ENCODE measurements at regions not wholly inside any gene's neighbourhood (a gene's known extent, or its start where the extent isn't known, plus 50 kb on each side); places are given as distances from the start of the nearest gene placed in this dataset.
A peak's percentile ranks its signal among the peaks of the same experiment; 100 is the strongest.

- CTCF ChIA-PET: no interaction called here
- no peak overlapping the region for H3K27ac ChIP-seq (ENCODE audit: low read length)
- H3K27me3 ChIP-seq (ENCODE audit: low read length): no peaks in the 10 kb centered on the region
- DNase-seq (peak; percentile 23), ATAC-seq (no peak)
- no peaks in the 10 kb centered on the region for H3K9me2 ChIP-seq (replicated peaks; ENCODE audit: low read length)
- no peak overlapping the region for H2AFZ ChIP-seq (ENCODE audit: low read length)
- TF ChIP-seq CTCF (conservative IDR thresholded peaks at IDR 0.05; ENCODE audit: low read depth, low read length) (no peak), EZH2 (IDR thresholded peaks at IDR 0.05; ENCODE audit: low read length, unreplicated experiment) (no peak), EZH2phosphoT487 (IDR thresholded peaks at IDR 0.05; ENCODE audit: borderline replicate concordance, low read length) (no peak)
- no peak overlapping the region for H3K4me2 ChIP-seq (ENCODE audit: low read length)
- no peak overlapping the region for H3K4me3 ChIP-seq (ENCODE audit: low read length)
- intact Hi-C loops (cut with micrococcal nuclease): no loop called here
- no peak overlapping the region for H3K9ac ChIP-seq (ENCODE audit: low read length)
- H3K36me3 ChIP-seq (ENCODE audit: low read depth, low read length): no peaks in the 10 kb centered on the region
- no peaks in the 10 kb centered on the region for H3K9me3 ChIP-seq (ENCODE audit: low read length)
- no peaks in the 10 kb centered on the region for H3K79me2 ChIP-seq (ENCODE audit: low read length)
- H4K20me1 ChIP-seq (ENCODE audit: low read length): no peaks in the 10 kb centered on the region
- POLR2A ChIA-PET (ENCODE audit: unreplicated experiment): no interaction called here
- no TSS peak for BruUV-seq (replicated peaks)
- H3F3A ChIP-seq (ENCODE audit: low read length, unreplicated experiment): no peaks in the 10 kb centered on the region
- peaks cover 11% of the 10 kb centered on the region; the same call in 1 of the 2 replicates for H3K4me1 ChIP-seq (ENCODE audit: insufficient read depth, low read length)
These were observed 540.6 kb upstream of the SPRY2 start for GRCh38 chr13:80881495-80881894.

- Histone ChIP-seq H3K4me3 (ENCODE audit: low read length) (no peak overlapping the region), H3K9me2 (replicated peaks; ENCODE audit: low read length) (no peaks in the 10 kb centered on the region), H3K4me1 (ENCODE audit: insufficient read depth, low read length) (peaks cover 11% of the 10 kb centered on the region; the same call in 1 of the 2 replicates), H3K36me3 (ENCODE audit: low read depth, low read length) (no peaks in the 10 kb centered on the region), H3K4me2 (ENCODE audit: low read length) (no peak overlapping the region), H3K9ac (ENCODE audit: low read length) (no peak overlapping the region), H3K9me3 (ENCODE audit: low read length) (no peaks in the 10 kb centered on the region), H3F3A (ENCODE audit: low read length, unreplicated experiment) (no peaks in the 10 kb centered on the region), H2AFZ (ENCODE audit: low read length) (no peak overlapping the region), H3K27me3 (ENCODE audit: low read length) (no peaks in the 10 kb centered on the region), H3K27ac (ENCODE audit: low read length) (no peak overlapping the region), H4K20me1 (ENCODE audit: low read length) (no peaks in the 10 kb centered on the region), H3K79me2 (ENCODE audit: low read length) (no peaks in the 10 kb centered on the region)
- ATAC-seq (no peak), DNase-seq (no peak)
- no TSS peak for BruUV-seq (replicated peaks)
- intact Hi-C loops (cut with micrococcal nuclease): no loop called here
- TF ChIP-seq EZH2phosphoT487 (IDR thresholded peaks at IDR 0.05; ENCODE audit: borderline replicate concordance, low read length) (no peak), EZH2 (IDR thresholded peaks at IDR 0.05; ENCODE audit: low read length, unreplicated experiment) (no peak), CTCF (conservative IDR thresholded peaks at IDR 0.05; ENCODE audit: low read depth, low read length) (no peak)
- ChIA-PET CTCF (no interaction called here), POLR2A (ENCODE audit: unreplicated experiment) (no interaction called here)
These were observed 540.1 kb upstream of the SPRY2 start for GRCh38 chr13:80881034-80881433.

- Histone ChIP-seq H3K27ac (ENCODE audit: low read length) (no peak overlapping the region), H3K4me3 (ENCODE audit: low read length) (no peak overlapping the region), H3K9me3 (ENCODE audit: low read length) (no peaks in the 10 kb centered on the region), H4K20me1 (ENCODE audit: low read length) (no peaks in the 10 kb centered on the region), H3K27me3 (ENCODE audit: low read length) (no peaks in the 10 kb centered on the region), H3K4me2 (ENCODE audit: low read length) (no peak overlapping the region), H3F3A (ENCODE audit: low read length, unreplicated experiment) (no peaks in the 10 kb centered on the region), H2AFZ (ENCODE audit: low read length) (no peak overlapping the region), H3K4me1 (ENCODE audit: insufficient read depth, low read length) (peaks cover 11% of the 10 kb centered on the region; the same call in 1 of the 2 replicates), H3K9me2 (replicated peaks; ENCODE audit: low read length) (no peaks in the 10 kb centered on the region), H3K9ac (ENCODE audit: low read length) (no peak overlapping the region), H3K36me3 (ENCODE audit: low read depth, low read length) (no peaks in the 10 kb centered on the region), H3K79me2 (ENCODE audit: low read length) (no peaks in the 10 kb centered on the region)
- TF ChIP-seq CTCF (conservative IDR thresholded peaks at IDR 0.05; ENCODE audit: low read depth, low read length): no peak
- no peak for TF ChIP-seq EZH2phosphoT487 (IDR thresholded peaks at IDR 0.05; ENCODE audit: borderline replicate concordance, low read length)
- TF ChIP-seq EZH2 (IDR thresholded peaks at IDR 0.05; ENCODE audit: low read length, unreplicated experiment): no peak
- no TSS peak for BruUV-seq (replicated peaks)
- ChIA-PET POLR2A (ENCODE audit: unreplicated experiment) (no interaction called here), CTCF (no interaction called here)
- ATAC-seq: no peak
- intact Hi-C loops (cut with micrococcal nuclease): loop anchor here (10.0 kb wide), 1 partner anchor 323 kb away; no protein-coding TSS in a partner anchor
- DNase-seq: no peak
These were observed 537.0 kb upstream of the SPRY2 start for GRCh38 chr13:80877944-80878241.
